OCI-LY1 (cell line): ENCODE measurements at regions not wholly inside any gene's neighbourhood (a gene's known extent, or its start where the extent isn't known, plus 50 kb on each side); places are given as distances from the start of the nearest gene placed in this dataset.

Experiments
- H2AFZ ChIP-seq: fragments of 200-600 bp; sonication (generic), shearing (Covaris generic); 2 replicates; pipeline ENCODE4 v1.6.0; 2014; ENCODE audit warnings: antibody characterized with exemption, mild to moderate bottlenecking, low read length
- H3F3A ChIP-seq: fragments of 200-600 bp; sonication (generic), shearing (Covaris generic); 2 replicates; pipeline ENCODE4 v1.6.0; 2014; ENCODE audit warnings: mild to moderate bottlenecking, antibody characterized with exemption, low read length, moderate library complexity; ENCODE audit not compliant: insufficient read depth
- H3K27ac ChIP-seq: fragments of 200-600 bp; sonication (generic); 2 replicates; pipeline ENCODE4 v1.5.1; 2014; ENCODE audit warnings: low read length, mixed run types, mild to moderate bottlenecking, low read depth; ENCODE audit not compliant: poor library complexity, severe bottlenecking
- H3K27me3 ChIP-seq: fragments of 200-600 bp; sonication (generic); 2 replicates; pipeline ENCODE4 v1.6.0; 2014; ENCODE audit warnings: antibody characterized with exemption, mild to moderate bottlenecking, low read length, moderate library complexity; ENCODE audit not compliant: insufficient read depth
- H3K36me3 ChIP-seq: fragments of 200-600 bp; sonication (generic); 2 replicates; pipeline ENCODE4 v1.6.1; 2014; ENCODE audit warnings: mild to moderate bottlenecking, antibody characterized with exemption, low read length, moderate library complexity, mixed read lengths; ENCODE audit not compliant: insufficient read depth
- H3K4me1 ChIP-seq: fragments of 200-600 bp; sonication (generic); 2 replicates; pipeline ENCODE4 v1.5.1; 2014; ENCODE audit warnings: mild to moderate bottlenecking, low read length, moderate library complexity; ENCODE audit not compliant: insufficient read depth, severe bottlenecking
- H3K4me2 ChIP-seq: fragments of 200-600 bp; sonication (generic), shearing (Covaris generic); 2 replicates; pipeline ENCODE4 v1.6.1; 2014; ENCODE audit warnings: low read length
- H3K4me3 ChIP-seq: fragments of 200-600 bp; sonication (generic); 2 replicates; pipeline ENCODE4 v1.5.1; 2014; ENCODE audit warnings: low read length, low read depth, mild to moderate bottlenecking, mixed read lengths; ENCODE audit not compliant: poor library complexity, severe bottlenecking
- H3K79me2 ChIP-seq: fragments of 200-600 bp; shearing (Covaris generic); 2 replicates; pipeline ENCODE4 v1.6.1; 2016; ENCODE audit warnings: mixed run types, low read length, mixed read lengths; ENCODE audit not compliant: insufficient read depth
- H3K9ac ChIP-seq: fragments of 200-600 bp; sonication (generic), shearing (Covaris generic); 2 replicates; pipeline ENCODE4 v1.6.1; 2014; ENCODE audit warnings: mild to moderate bottlenecking, low read length, mixed read lengths
- H3K9me2 ChIP-seq: fragments of 200-600 bp; sonication (generic), shearing (Covaris generic); 2 replicates; pipeline ENCODE4 v1.6.1; 2014; ENCODE audit warnings: low read depth, mild to moderate bottlenecking, low read length, mixed read lengths
- H3K9me3 ChIP-seq: fragments of 200-600 bp; shearing (Covaris generic); 2 replicates; pipeline ENCODE4 v1.6.1; 2014; ENCODE audit warnings: low read length, mixed read lengths
- H4K20me1 ChIP-seq: fragments of 200-600 bp; sonication (generic), shearing (Covaris generic); 2 replicates; pipeline ENCODE4 v1.6.0; 2016; ENCODE audit warnings: mild to moderate bottlenecking, low read length; ENCODE audit not compliant: insufficient read depth
- EZH2 ChIP-seq: fragments of 200-600 bp; sonication (generic), shearing (Covaris generic); IDR thresholded peaks from 2 replicates; pipeline ENCODE4 v1.8.0; 2017; ENCODE audit warnings: borderline replicate concordance, mixed run types, mild to moderate bottlenecking, antibody characterized with exemption, low read length, moderate library complexity, mixed read lengths
- TF ChIP-seq, protein P1 (sequence below): fragments of 200-600 bp; sonication (generic), shearing (Covaris generic); IDR thresholded peaks from 2 replicates; pipeline ENCODE4 v1.5.1; 2017; ENCODE audit warnings: mild to moderate bottlenecking, antibody characterized with exemption, low read length, moderate library complexity, mixed read lengths

DNA sequence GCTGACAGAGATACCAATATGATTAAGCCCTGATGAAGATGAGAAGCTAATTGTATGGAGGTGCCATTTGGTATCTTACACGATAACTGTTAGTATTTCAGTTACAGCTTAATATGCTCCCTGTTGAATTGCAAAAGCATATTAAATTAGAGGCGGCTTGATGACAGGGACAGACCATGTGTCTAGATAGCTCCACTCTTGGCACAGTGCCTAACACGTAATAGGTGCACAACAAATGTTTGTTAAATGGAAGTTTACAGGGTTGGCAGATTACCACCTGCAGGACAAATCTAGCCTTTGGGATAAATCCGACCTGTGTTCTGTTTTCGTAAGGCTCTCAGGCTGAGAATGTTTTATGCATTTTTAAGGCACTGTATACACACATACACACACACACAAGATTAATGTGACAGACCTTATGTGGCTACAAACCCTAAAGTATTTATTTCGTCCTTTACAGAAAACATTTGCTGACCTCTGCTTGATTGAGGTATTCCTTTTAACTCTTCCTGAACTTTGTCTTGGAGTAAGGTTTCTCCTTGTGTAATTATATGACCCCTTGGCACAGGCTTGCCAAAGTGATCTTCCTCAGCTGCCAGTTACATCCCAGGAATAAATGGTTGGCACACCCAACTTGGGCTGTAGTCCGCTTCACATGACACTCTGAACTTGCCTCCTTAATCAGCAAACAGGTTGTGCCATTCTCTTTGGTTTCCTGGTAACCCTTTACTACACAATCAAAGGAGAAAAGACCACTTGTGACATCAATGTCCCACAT is 348.9 kb downstream of the HRH4 start:
- Histone ChIP-seq H3K27me3 (no peaks in the 10 kb centered on the region; the same call in 1 of the 2 replicates), H3K27ac (no peak overlapping the region), H3K9ac (no peak overlapping the region), H3F3A (no peaks in the 10 kb centered on the region), H3K9me3 (no peaks in the 10 kb centered on the region), H3K4me1 (no peaks in the 10 kb centered on the region), H3K9me2 (no peaks in the 10 kb centered on the region), H3K4me2 (no peak overlapping the region), H2AFZ (no peak overlapping the region), H3K79me2 (no peaks in the 10 kb centered on the region), H3K36me3 (no peaks in the 10 kb centered on the region), H3K4me3 (no peak overlapping the region), H4K20me1 (no peaks in the 10 kb centered on the region)
- TF ChIP-seq, protein P1, sequence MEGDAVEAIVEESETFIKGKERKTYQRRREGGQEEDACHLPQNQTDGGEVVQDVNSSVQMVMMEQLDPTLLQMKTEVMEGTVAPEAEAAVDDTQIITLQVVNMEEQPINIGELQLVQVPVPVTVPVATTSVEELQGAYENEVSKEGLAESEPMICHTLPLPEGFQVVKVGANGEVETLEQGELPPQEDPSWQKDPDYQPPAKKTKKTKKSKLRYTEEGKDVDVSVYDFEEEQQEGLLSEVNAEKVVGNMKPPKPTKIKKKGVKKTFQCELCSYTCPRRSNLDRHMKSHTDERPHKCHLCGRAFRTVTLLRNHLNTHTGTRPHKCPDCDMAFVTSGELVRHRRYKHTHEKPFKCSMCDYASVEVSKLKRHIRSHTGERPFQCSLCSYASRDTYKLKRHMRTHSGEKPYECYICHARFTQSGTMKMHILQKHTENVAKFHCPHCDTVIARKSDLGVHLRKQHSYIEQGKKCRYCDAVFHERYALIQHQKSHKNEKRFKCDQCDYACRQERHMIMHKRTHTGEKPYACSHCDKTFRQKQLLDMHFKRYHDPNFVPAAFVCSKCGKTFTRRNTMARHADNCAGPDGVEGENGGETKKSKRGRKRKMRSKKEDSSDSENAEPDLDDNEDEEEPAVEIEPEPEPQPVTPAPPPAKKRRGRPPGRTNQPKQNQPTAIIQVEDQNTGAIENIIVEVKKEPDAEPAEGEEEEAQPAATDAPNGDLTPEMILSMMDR = no peak
- no peak for TF ChIP-seq EZH2

- Histone ChIP-seq H4K20me1 (no peaks in the 10 kb centered on the region), H3K4me3 (no peak overlapping the region), H3K27me3 (no peaks in the 10 kb centered on the region; the same call in 1 of the 2 replicates), H3K27ac (no peak overlapping the region), H3F3A (no peaks in the 10 kb centered on the region), H3K9ac (no peak overlapping the region), H3K79me2 (no peaks in the 10 kb centered on the region), H3K4me1 (no peaks in the 10 kb centered on the region), H3K9me2 (no peaks in the 10 kb centered on the region), H2AFZ (no peak overlapping the region), H3K9me3 (no peaks in the 10 kb centered on the region), H3K4me2 (no peak overlapping the region), H3K36me3 (no peaks in the 10 kb centered on the region)
- no peak for TF ChIP-seq EZH2
- TF ChIP-seq, protein P1 = no peak
These were observed 350.3 kb downstream of the HRH4 start for GRCh38 chr18:24810561-24811305.

GRCh38 chr18:24811950-24812681 is 351.7 kb downstream of the HRH4 start:
- Histone ChIP-seq H3K4me3 (no peak overlapping the region), H2AFZ (no peak overlapping the region), H3F3A (no peaks in the 10 kb centered on the region), H3K9me3 (no peaks in the 10 kb centered on the region), H3K9ac (no peak overlapping the region), H3K9me2 (no peaks in the 10 kb centered on the region), H3K4me2 (no peak overlapping the region), H3K27ac (no peak overlapping the region), H3K4me1 (no peaks in the 10 kb centered on the region), H3K36me3 (no peaks in the 10 kb centered on the region), H3K27me3 (no peaks in the 10 kb centered on the region; the same call in 1 of the 2 replicates), H4K20me1 (no peaks in the 10 kb centered on the region), H3K79me2 (no peaks in the 10 kb centered on the region)
- no peak for TF ChIP-seq EZH2
- TF ChIP-seq, protein P1 = no peak
